BJ (cell line): ENCODE measurements at regions not wholly inside any gene's neighbourhood (a gene's known extent, or its start where the extent isn't known, plus 50 kb on each side); places are given as distances from the start of the nearest gene placed in this dataset.

Experiments used
- CTCF ChIA-PET: fragments of 350-600 bp; formaldehyde crosslinking; extraction: SDS; loops from one replicate; lab custom pipeline; 2021; ENCODE audit warnings: antibody characterized with exemption, inconsistent platforms; lab: Yijun Ruan, JAX
- POLR2A ChIA-PET: fragments of 300-600 bp; sonication (Branson Sonifier 250); formaldehyde crosslinking; extraction: SDS; loops from one replicate; lab custom pipeline; 2021; ENCODE audit warnings: antibody characterized with exemption; lab: Charles Lee
- DNase-seq: peaks from one replicate; pipeline ENCODE4 v3.0.0-alpha.2; 2011; ENCODE audit warnings: low read depth
- H3K27me3 ChIP-seq: 2 replicates; pipeline ENCODE4 v1.6.0; 2011; ENCODE audit warnings: low read length; ENCODE audit not compliant: control insufficient read depth, insufficient read depth
- H3K36me3 ChIP-seq: 2 replicates; pipeline ENCODE4 v1.5.1; 2011; ENCODE audit warnings: low read length; ENCODE audit not compliant: control insufficient read depth, insufficient read depth
- H3K4me3 ChIP-seq: 2 replicates; pipeline ENCODE4 v1.5.1; 2011; ENCODE audit warnings: low read depth, mild to moderate bottlenecking, control low read depth, low read length
- CTCF ChIP-seq: IDR thresholded peaks from 2 replicates; pipeline ENCODE4 v1.5.1; 2011; ENCODE audit warnings: low read depth, mild to moderate bottlenecking, control low read depth, inconsistent platforms, low read length, moderate library complexity; ENCODE audit not compliant: insufficient read depth

- ChIA-PET POLR2A (no interaction called here), CTCF (no interaction called here)
- no peak for DNase-seq
- no peak overlapping the region for H3K4me3 ChIP-seq
- H3K36me3 ChIP-seq: no peaks in the 10 kb centered on the region
- H3K27me3 ChIP-seq: no peaks in the 10 kb centered on the region
- TF ChIP-seq CTCF: no peak
These were observed 93.0 kb upstream of the ZNF608 start for GRCh38 chr5:124839371-124839998.

- no peak for DNase-seq
- Histone ChIP-seq H3K4me3 (no peak overlapping the region), H3K36me3 (no peaks in the 10 kb centered on the region), H3K27me3 (no peaks in the 10 kb centered on the region)
- ChIA-PET CTCF (interaction anchor here (0.6 kb wide), 1 partner anchor 1094 kb away, joined by 3 read pairs; no protein-coding TSS in a partner anchor), POLR2A (no interaction called here)
- no peak for TF ChIP-seq CTCF
These were observed 95.6 kb upstream of the ZNF608 start for GRCh38 chr5:124841829-124842712.

- DNase-seq: no peak
- H3K27me3 ChIP-seq: no peaks in the 10 kb centered on the region
- no peaks in the 10 kb centered on the region for H3K36me3 ChIP-seq
- CTCF ChIA-PET: interaction anchor here (0.6 kb wide), 2 partner anchors 15 to 1095 kb away, joined by 3 to 4 read pairs; no protein-coding TSS in a partner anchor
- TF ChIP-seq CTCF: no peak
- no peak overlapping the region for H3K4me3 ChIP-seq
- POLR2A ChIA-PET: no interaction called here
These were observed 96.5 kb upstream of the ZNF608 start for GRCh38 chr5:124842725-124843595.

- ChIA-PET POLR2A (no interaction called here), CTCF (interaction anchor here (0.6 kb wide), 1 partner anchor 16 kb away, joined by 4 read pairs; no protein-coding TSS in a partner anchor)
- Histone ChIP-seq H3K36me3 (no peaks in the 10 kb centered on the region), H3K4me3 (no peak overlapping the region), H3K27me3 (no peaks in the 10 kb centered on the region)
- DNase-seq: no peak
- TF ChIP-seq CTCF: no peak
These were observed 97.1 kb upstream of the ZNF608 start for GRCh38 chr5:124843596-124843899.
